H9 (cell line): ENCODE measurements at regions not wholly inside any gene's neighbourhood (a gene's known extent, or its start where the extent isn't known, plus 50 kb on each side); places are given as distances from the start of the nearest gene placed in this dataset.

Experiments used
- DNase-seq: peaks from one replicate; pipeline ENCODE4 v3.0.0-alpha.2; 2017
- H2AFZ ChIP-seq: one replicate; pipeline ENCODE4 v1.6.1; 2013; ENCODE audit warnings: mild to moderate bottlenecking, low read length, control low read depth, moderate library complexity
- H2AK5ac ChIP-seq: 2 replicates; pipeline ENCODE4 v1.6.1; 2013; ENCODE audit warnings: low read length, control low read depth, mixed read lengths; ENCODE audit not compliant: insufficient read length
- H2BK120ac ChIP-seq: one replicate; pipeline ENCODE4 v1.6.1; 2013; ENCODE audit warnings: low read depth, mild to moderate bottlenecking, low read length, control low read depth, inconsistent platforms; ENCODE audit not compliant: poor library complexity, severe bottlenecking
- H2BK12ac ChIP-seq: 2 replicates; pipeline ENCODE4 v1.6.1; 2013; ENCODE audit warnings: low read length, control low read depth, mixed read lengths, low read depth; ENCODE audit not compliant: insufficient read length
- H2BK15ac ChIP-seq: 2 replicates; pipeline ENCODE4 v1.6.1; 2013; ENCODE audit warnings: low read depth, low read length, control low read depth
- H2BK20ac ChIP-seq: one replicate; pipeline ENCODE4 v1.6.1; 2013; ENCODE audit warnings: low read depth, mild to moderate bottlenecking, low read length, control low read depth, inconsistent platforms; ENCODE audit not compliant: poor library complexity, severe bottlenecking
- H2BK5ac ChIP-seq: 2 replicates; pipeline ENCODE4 v1.6.1; 2013; ENCODE audit warnings: low read length, control low read depth, mixed read lengths; ENCODE audit not compliant: insufficient read length
- H3K14ac ChIP-seq: 2 replicates; pipeline ENCODE4 v1.6.1; 2013; ENCODE audit warnings: low read length, control low read depth; ENCODE audit not compliant: insufficient read depth
- H3K18ac ChIP-seq: 2 replicates; pipeline ENCODE4 v1.6.1; 2013; ENCODE audit warnings: low read depth, mild to moderate bottlenecking, mixed read lengths, low read length, control low read depth; ENCODE audit not compliant: insufficient read length
- H3K23ac ChIP-seq: 2 replicates; pipeline ENCODE4 v1.6.1; 2013; ENCODE audit warnings: low read length, control low read depth, mixed read lengths, low read depth; ENCODE audit not compliant: insufficient read length
- H3K23me2 ChIP-seq: 2 replicates; pipeline ENCODE4 v1.6.1; 2013; ENCODE audit warnings: low read depth, mild to moderate bottlenecking, mixed read lengths, low read length, control low read depth; ENCODE audit not compliant: insufficient read length, poor library complexity, severe bottlenecking
- H3K27ac ChIP-seq: 2 replicates; pipeline ENCODE4 v1.5.1; 2013; ENCODE audit warnings: low read length, control low read depth, mixed read lengths, low read depth; ENCODE audit not compliant: insufficient read length
- H3K27me3 ChIP-seq: 2 replicates; pipeline ENCODE4 v1.6.1; 2013; ENCODE audit warnings: low read length, control low read depth, inconsistent platforms; ENCODE audit not compliant: insufficient read depth
- H3K4ac ChIP-seq: 2 replicates; pipeline ENCODE4 v1.6.1; 2013; ENCODE audit warnings: low read depth, mild to moderate bottlenecking, control low read depth, inconsistent platforms, low read length, moderate library complexity
- H3K4me1 ChIP-seq: 2 replicates; pipeline ENCODE4 v1.6.1; 2013; ENCODE audit warnings: low read length, control low read depth, inconsistent platforms; ENCODE audit not compliant: insufficient read depth
- H3K4me2 ChIP-seq: 2 replicates; pipeline ENCODE4 v1.6.1; 2013; ENCODE audit warnings: low read length, control low read depth, mixed read lengths; ENCODE audit not compliant: insufficient read length, insufficient read depth
- H3K56ac ChIP-seq: 2 replicates; pipeline ENCODE4 v1.6.1; 2013; ENCODE audit warnings: low read depth, mild to moderate bottlenecking, mixed read lengths, low read length, control low read depth; ENCODE audit not compliant: insufficient read length
- H3K79me1 ChIP-seq: 2 replicates; pipeline ENCODE4 v1.6.1; 2013; ENCODE audit warnings: low read depth, mild to moderate bottlenecking, moderate library complexity, low read length, control low read depth, inconsistent platforms; ENCODE audit not compliant: insufficient read depth, poor library complexity, severe bottlenecking
- H3K79me2 ChIP-seq: 2 replicates; pipeline ENCODE4 v1.6.1; 2013; ENCODE audit warnings: low read length, control low read depth, inconsistent platforms; ENCODE audit not compliant: insufficient read depth
- H3K9ac ChIP-seq: 2 replicates; pipeline ENCODE4 v1.6.1; 2013; ENCODE audit warnings: low read length, control low read depth, mixed read lengths; ENCODE audit not compliant: insufficient read length; ENCODE audit errors: extremely low read depth
- H3K9me3 ChIP-seq: one replicate; pipeline ENCODE4 v1.6.1; 2013; ENCODE audit warnings: low read depth, low read length, inconsistent platforms; ENCODE audit not compliant: control insufficient read depth
- H3T11ph ChIP-seq: one replicate; pipeline ENCODE4 v1.6.1; 2013; ENCODE audit warnings: mild to moderate bottlenecking, low read length, control low read depth, inconsistent platforms
- H4K20me1 ChIP-seq: one replicate; pipeline ENCODE4 v1.6.1; 2013; ENCODE audit not compliant: control insufficient read depth, insufficient read length, insufficient read depth
- H4K5ac ChIP-seq: 2 replicates; pipeline ENCODE4 v1.6.1; 2013; ENCODE audit warnings: low read depth, mild to moderate bottlenecking, mixed read lengths, low read length, control low read depth; ENCODE audit not compliant: insufficient read length
- H4K8ac ChIP-seq: replicated peaks from 2 replicates; pipeline ENCODE4 v1.6.1; 2013; ENCODE audit warnings: low read length, control low read depth, mixed read lengths, low read depth; ENCODE audit not compliant: insufficient read length
- H4K91ac ChIP-seq: 2 replicates; pipeline ENCODE4 v1.6.1; 2013; ENCODE audit warnings: low read depth, mild to moderate bottlenecking, moderate library complexity, mixed read lengths, low read length, control low read depth; ENCODE audit not compliant: insufficient read length
- H3K27ac Mint-ChIP-seq, 3 experiments: 2 replicates in 2 of 3; 3 replicates in 1 of 3; pipeline ENCODE4 v1.8.0; 2020 to 2021; ENCODE audit warnings: mixed read lengths in 3 of 3, mild to moderate bottlenecking in 1 of 3, moderate library complexity in 1 of 3
- H3K27me3 Mint-ChIP-seq: 2 replicates; pipeline ENCODE4 v1.8.0; 2021; ENCODE audit warnings: low read depth, mild to moderate bottlenecking, moderate library complexity, mixed read lengths
- H3K36me3 Mint-ChIP-seq, 3 experiments: 2 replicates in 2 of 3; 3 replicates in 1 of 3; pipeline ENCODE4 v1.8.0; 2020 to 2021; ENCODE audit warnings: low read depth in 3 of 3, mixed read lengths in 3 of 3; ENCODE audit not compliant: insufficient read depth in 1 of 3
- H3K4me1 Mint-ChIP-seq, 2 experiments: 2 replicates each; pipeline ENCODE4 v1.8.0; 2020; ENCODE audit warnings: mixed read lengths in 2 of 2
- H3K4me3 Mint-ChIP-seq, 2 experiments: 2 replicates in 1 of 2; 3 replicates in 1 of 2; pipeline ENCODE4 v1.8.0; 2020 to 2021; ENCODE audit warnings: mild to moderate bottlenecking in 2 of 2, mixed read lengths in 2 of 2, moderate library complexity in 1 of 2
- H3K9me3 Mint-ChIP-seq, 2 experiments: 2 replicates in 1 of 2; 3 replicates in 1 of 2; pipeline ENCODE4 v1.8.0; 2020; ENCODE audit warnings: mild to moderate bottlenecking in 2 of 2, mixed read lengths in 2 of 2, moderate library complexity in 1 of 2
- TF ChIP-seq, protein P1 (sequence below): fragments of 200-600 bp; sonication (generic); conservative IDR thresholded peaks from 3 replicates; pipeline ENCODE4 v1.8.0; 2021; ENCODE audit warnings: antibody characterized with exemption, mild to moderate bottlenecking

DNA sequence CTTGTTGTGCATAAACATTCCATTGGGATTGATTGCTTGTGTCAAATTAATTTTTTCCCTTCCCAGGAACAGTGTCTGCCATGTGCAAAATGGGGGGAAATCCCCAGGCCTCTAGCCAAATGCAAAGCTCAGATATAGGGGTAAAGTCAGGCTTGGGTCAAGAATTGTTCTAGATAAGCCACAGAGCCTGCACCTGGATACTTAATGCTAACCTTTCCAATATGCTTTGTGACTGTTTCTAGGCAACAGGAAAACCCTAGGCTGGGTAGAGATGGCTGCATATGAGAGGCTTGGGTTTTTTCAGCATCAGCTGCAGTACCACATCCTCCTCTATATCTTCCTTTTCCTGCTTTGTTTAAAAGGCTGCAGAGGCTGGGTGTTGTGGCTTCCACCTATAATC, 61.9 kb upstream of the ROPN1 start:
- peaks cover 0 to 5% (median 3%) of the 10 kb centered on the region in 3 experiments; a peak in 3 of 7 replicates for H3K36me3 Mint-ChIP-seq
- H3K4me3 Mint-ChIP-seq: no peak overlapping the region
- Histone ChIP-seq H3K4ac (no peak overlapping the region), H4K91ac (no peak overlapping the region), H3K79me2 (no peaks in the 10 kb centered on the region), H3K9me3 (no peaks in the 10 kb centered on the region), H4K8ac (no peak overlapping the region), H2AK5ac (no peak overlapping the region), H3K18ac (no peak overlapping the region), H2AFZ (no peak overlapping the region), H3K56ac (no peak overlapping the region), H4K5ac (no peak overlapping the region), H3K4me2 (no peak overlapping the region), H3K27me3 (no peaks in the 10 kb centered on the region; the same call in 1 of the 2 replicates), H2BK12ac (no peak overlapping the region), H3K79me1 (no peaks in the 10 kb centered on the region), H3K9ac (no peak overlapping the region), H3T11ph (no peak overlapping the region), H4K20me1 (no peaks in the 10 kb centered on the region), H2BK5ac (no peak overlapping the region), H3K4me1 (no peaks in the 10 kb centered on the region), H2BK15ac (no peak overlapping the region), H2BK120ac (no peak overlapping the region), H3K23me2 (no peaks in the 10 kb centered on the region), H3K14ac (no peak overlapping the region), H3K23ac (no peak overlapping the region), H3K27ac (no peak overlapping the region), H2BK20ac (no peak overlapping the region)
- H3K4me1 Mint-ChIP-seq: peaks cover 7 to 8% of the 10 kb centered on the region in 2 experiments
- TF ChIP-seq, protein P1, sequence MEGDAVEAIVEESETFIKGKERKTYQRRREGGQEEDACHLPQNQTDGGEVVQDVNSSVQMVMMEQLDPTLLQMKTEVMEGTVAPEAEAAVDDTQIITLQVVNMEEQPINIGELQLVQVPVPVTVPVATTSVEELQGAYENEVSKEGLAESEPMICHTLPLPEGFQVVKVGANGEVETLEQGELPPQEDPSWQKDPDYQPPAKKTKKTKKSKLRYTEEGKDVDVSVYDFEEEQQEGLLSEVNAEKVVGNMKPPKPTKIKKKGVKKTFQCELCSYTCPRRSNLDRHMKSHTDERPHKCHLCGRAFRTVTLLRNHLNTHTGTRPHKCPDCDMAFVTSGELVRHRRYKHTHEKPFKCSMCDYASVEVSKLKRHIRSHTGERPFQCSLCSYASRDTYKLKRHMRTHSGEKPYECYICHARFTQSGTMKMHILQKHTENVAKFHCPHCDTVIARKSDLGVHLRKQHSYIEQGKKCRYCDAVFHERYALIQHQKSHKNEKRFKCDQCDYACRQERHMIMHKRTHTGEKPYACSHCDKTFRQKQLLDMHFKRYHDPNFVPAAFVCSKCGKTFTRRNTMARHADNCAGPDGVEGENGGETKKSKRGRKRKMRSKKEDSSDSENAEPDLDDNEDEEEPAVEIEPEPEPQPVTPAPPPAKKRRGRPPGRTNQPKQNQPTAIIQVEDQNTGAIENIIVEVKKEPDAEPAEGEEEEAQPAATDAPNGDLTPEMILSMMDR: no peak
- DNase-seq: no peak
- peaks cover 3 to 10% of the 10 kb centered on the region in 2 experiments; a peak in 3 of 5 replicates for H3K9me3 Mint-ChIP-seq
- peaks cover 2% of the 10 kb centered on the region; the same call in 1 of the 2 replicates for H3K27me3 Mint-ChIP-seq
- H3K27ac Mint-ChIP-seq: no peak overlapping the region
